Stomach (tissue), 8 donors: ENCODE measurements at regions not wholly inside any gene's neighbourhood (a gene's known extent, or its start where the extent isn't known, plus 50 kb on each side); places are given as distances from the start of the nearest gene placed in this dataset.
A peak's percentile ranks its signal among the peaks of the same experiment; 100 is the strongest.

Experiments used
- DNase-seq, 2 donors: peaks; one replicate each; pipeline versions ENCODE4 v3.0.0 to v3.0.0-alpha.2; 2013 to 2019
- H3K27ac ChIP-seq, 5 donors: fragments of 200-600 bp in 4 of 5; sonication (generic) in 4 of 5; one replicate each; pipeline ENCODE4 v1.5.1; 2013 to 2019; ENCODE audit warnings: mild to moderate bottlenecking in 1 of 5, moderate library complexity in 1 of 5
- H3K27me3 ChIP-seq, 3 donors: fragments of 200-600 bp; sonication (generic); one replicate each; pipeline ENCODE4 v1.5.1; 2017 to 2019; ENCODE audit warnings: mixed run types in 1 of 3
- H3K36me3 ChIP-seq, 4 donors: fragments of 200-600 bp; sonication (generic); 1 replicate in 3 of 4; 2 replicates in 1 of 4; pipeline ENCODE4 v1.5.1; 2016 to 2019
- H3K4me1 ChIP-seq, 4 donors: fragments of 200-600 bp; sonication (generic); one replicate each; pipeline ENCODE4 v1.5.1; 2016 to 2019
- H3K4me3 ChIP-seq, 4 donors: fragments of 200-600 bp; sonication (generic) in 3 of 4; one replicate each; pipeline ENCODE4 v1.5.1; 2016 to 2019; ENCODE audit warnings: mild to moderate bottlenecking in 1 of 4
- H3K9me3 ChIP-seq, 4 donors: fragments of 200-600 bp; sonication (generic); one replicate each; pipeline ENCODE4 v1.5.1; 2016 to 2019
- CTCF ChIP-seq, 7 experiments: fragments of 450-650 bp in 4 of 7; fragments of 200-600 bp in 3 of 7; sonication (generic) in 3 of 7; IDR thresholded peaks; one replicate each; pipeline ENCODE4 v1.5.1; 2016 to 2019; ENCODE audit warnings: antibody characterized with exemption in 7 of 7, control low read depth in 2 of 7, mild to moderate bottlenecking in 1 of 7
- EP300 ChIP-seq: sonication (generic); formaldehyde crosslinking; IDR thresholded peaks from one replicate; pipeline ENCODE4 v1.6.1; 2017; ENCODE audit warnings: antibody characterized with exemption
- POLR2A ChIP-seq, 4 donors: fragments of 450-650 bp; IDR thresholded peaks; one replicate each; pipeline ENCODE4 v1.6.1; 2016; ENCODE audit warnings: antibody characterized with exemption in 4 of 4, control low read depth in 2 of 4, mild to moderate bottlenecking in 1 of 4, moderate library complexity in 1 of 4
- POLR2AphosphoS5 ChIP-seq, 3 donors: sonication (generic); formaldehyde crosslinking; IDR thresholded peaks; one replicate each; pipeline ENCODE4 v1.6.1; 2016; ENCODE audit warnings: antibody characterized with exemption in 3 of 3
- WGBS, 5 donors: extraction: QIAGEN DNeasy Blood & Tissue Kit in 3 of 5; methylation state at CpG; one replicate each; pipeline versions ENCODE4 v1.1.5 to v1.1.7; 2013 to 2018; 5-methylcytosine and 5-hydroxymethylcytosine counted together
- intact Hi-C: fragments of 100-400 bp; cut with DNase I; formaldehyde crosslinking; loops from one replicate; pipeline ENCODE4 v1.15.1; 2023; ENCODE audit warnings: low total_unique reads
- donor health status: healthy with polysubstance abuse.
- donor health status: Bipolar disorder and iron deficiency.
- donor health status: healthy.

GRCh38 chr7:46296526-46296925 lies 375.5 kb upstream of the IGFBP3 start:
- WGBS, 5 donors, result 88 to 98% (median 96%) methylated on average over 1 of the region's 1 CpG
- H3K9me3 ChIP-seq, result peaks cover 0 to 11% (median 5%) of the 10 kb centered on the region in 4 donors
- intact Hi-C loops, result no loop called here
- H3K27ac ChIP-seq, result no peak overlapping the region
- DNase-seq, result no peak
- no peaks in the 10 kb centered on the region for H3K27me3 ChIP-seq
- no peak overlapping the region for H3K4me3 ChIP-seq
- no peaks in the 10 kb centered on the region for H3K36me3 ChIP-seq
- H3K4me1 ChIP-seq, result no peaks in the 10 kb centered on the region
- TF ChIP-seq POLR2AphosphoS5 (IDR thresholded peaks at IDR 0.05), result no peak
- no peak for TF ChIP-seq EP300
- TF ChIP-seq CTCF (IDR thresholded peaks at IDR 0.05), result no peak
- no peak for TF ChIP-seq POLR2A (IDR thresholded peaks at IDR 0.05)

- DNase-seq, result no peak
- Histone ChIP-seq H3K27me3 (no peaks in the 10 kb centered on the region), H3K4me1 (peaks cover 0 to 5% (median 2%) of the 10 kb centered on the region in 4 donors)
Observed at GRCh38 chr7:46294381-46294780, 373.3 kb upstream of the IGFBP3 start.

GRCh38 chr7:46292741-46293140 lies 371.7 kb upstream of the IGFBP3 start:
- Histone ChIP-seq H3K4me1 (peaks cover 0 to 5% (median 2%) of the 10 kb centered on the region in 4 donors), H3K36me3 (no peaks in the 10 kb centered on the region), H3K27ac (no peak overlapping the region), H3K4me3 (no peak overlapping the region), H3K27me3 (no peaks in the 10 kb centered on the region), H3K9me3 (peaks cover 0 to 7% (median 3%) of the 10 kb centered on the region in 4 donors)
- TF ChIP-seq EP300, result no peak
- no peak for TF ChIP-seq CTCF (IDR thresholded peaks at IDR 0.05)
- no peak for TF ChIP-seq POLR2AphosphoS5 (IDR thresholded peaks at IDR 0.05)
- TF ChIP-seq POLR2A (IDR thresholded peaks at IDR 0.05), result no peak
- WGBS, 5 donors, result 85 to 93% (median 88%) methylated on average over 7 of the region's 7 CpGs
- intact Hi-C loops, result no loop called here
- DNase-seq, result no peak

More at GRCh38 chr7:46294381-46294780, 373.3 kb upstream of the IGFBP3 start:
- intact Hi-C loops, result no loop called here
- no peaks in the 10 kb centered on the region for H3K36me3 ChIP-seq
- no peak overlapping the region for H3K27ac ChIP-seq
- H3K4me3 ChIP-seq, result no peak overlapping the region
- WGBS, 5 donors, result 65 to 96% (median 90%) methylated on average over 5 of the region's 5 CpGs
- TF ChIP-seq CTCF (IDR thresholded peaks at IDR 0.05) (no peak), EP300 (no peak), POLR2AphosphoS5 (IDR thresholded peaks at IDR 0.05) (no peak), POLR2A (IDR thresholded peaks at IDR 0.05) (no peak)
- peaks cover 0 to 11% (median 5%) of the 10 kb centered on the region in 4 donors for H3K9me3 ChIP-seq

GRCh38 chr7:46291601-46292150 lies 370.6 kb upstream of the IGFBP3 start:
- TF ChIP-seq EP300 (no peak), POLR2AphosphoS5 (IDR thresholded peaks at IDR 0.05) (no peak), CTCF (IDR thresholded peaks at IDR 0.05) (no peak), POLR2A (IDR thresholded peaks at IDR 0.05) (no peak)
- Histone ChIP-seq H3K4me3 (no peak overlapping the region), H3K4me1 (peaks cover 0 to 5% (median 2%) of the 10 kb centered on the region in 4 donors), H3K27ac (peak overlapping the region in 1 of 5 donors; percentile 35), H3K36me3 (no peaks in the 10 kb centered on the region), H3K9me3 (no peaks in the 10 kb centered on the region), H3K27me3 (no peaks in the 10 kb centered on the region)
- intact Hi-C loops, result no loop called here
- 62 to 74% (median 69%) methylated on average over 4 of the region's 4 CpGs for WGBS, 5 donors
- peak in 1 of 2 donors; percentile 44 for DNase-seq
